ENCODE measurements at regions not wholly inside any gene's neighbourhood (a gene's known extent, or its start where the extent isn't known, plus 50 kb on each side); places are given as distances from the start of the nearest gene placed in this dataset.

DNA sequence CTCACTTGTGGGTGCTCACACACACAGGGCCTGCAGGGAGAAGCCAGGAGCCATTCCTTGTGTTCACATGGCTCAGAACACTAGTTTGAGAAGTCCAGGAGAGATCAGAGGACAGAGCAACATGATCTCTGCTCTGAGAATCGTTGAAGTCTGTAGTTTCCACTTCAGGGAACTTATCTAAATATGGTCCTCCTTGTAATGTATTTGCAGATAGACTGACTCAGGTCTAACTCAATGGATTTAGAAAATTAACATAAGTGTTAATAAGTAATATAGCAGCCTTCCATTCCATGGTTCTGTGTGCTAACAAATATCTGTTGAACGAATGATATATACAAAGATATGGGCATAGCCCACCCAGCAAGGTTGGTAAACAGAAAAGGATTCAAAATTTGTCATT is 119.8 kb upstream of the STARD13 start:
- H3K4me3 Mint-ChIP-seq, result no peak overlapping the region
- H3K23me2 ChIP-seq (ENCODE audit: insufficient read length, low read depth, low read length, poor library complexity, severe bottlenecking), result no peaks in the 10 kb centered on the region
- H4K91ac ChIP-seq (ENCODE audit: insufficient read length, low read depth, low read length), result no peak overlapping the region
- H3K4me2 ChIP-seq (ENCODE audit: insufficient read depth, insufficient read length, low read length), result no peak overlapping the region
- no peaks in the 10 kb centered on the region for H3K4me1 ChIP-seq (ENCODE audit: insufficient read depth, low read length)
- no peaks in the 10 kb centered on the region for H3K9me3 Mint-ChIP-seq
- H3K9ac ChIP-seq (ENCODE audit: extremely low read depth, insufficient read length, low read length), result no peak overlapping the region
- H4K5ac ChIP-seq (ENCODE audit: insufficient read length, low read depth, low read length), result no peak overlapping the region
- H3K18ac ChIP-seq (ENCODE audit: insufficient read length, low read depth, low read length), result no peak overlapping the region
- H3T11ph ChIP-seq (ENCODE audit: low read length), result no peak overlapping the region
- H4K8ac ChIP-seq (replicated peaks; ENCODE audit: insufficient read length, low read depth, low read length), result no peak overlapping the region
- H3K36me3 Mint-ChIP-seq (ENCODE audit: insufficient read depth in 1 of 3, low read depth in 3 of 3), result no peaks in the 10 kb centered on the region
- no peak overlapping the region for H2AK5ac ChIP-seq (ENCODE audit: insufficient read length, low read length)
- no peaks in the 10 kb centered on the region; the same call in 1 of the 2 replicates for H3K27me3 Mint-ChIP-seq (ENCODE audit: low read depth)
- H3K4ac ChIP-seq (ENCODE audit: low read depth, low read length), result no peak overlapping the region
- no peak overlapping the region for H2BK20ac ChIP-seq (ENCODE audit: low read depth, low read length, poor library complexity, severe bottlenecking)
- H2BK15ac ChIP-seq (ENCODE audit: low read depth, low read length), result no peak overlapping the region
- H3K4me1 Mint-ChIP-seq, result peaks cover under 1 to 3% of the 10 kb centered on the region in 2 experiments
- TF ChIP-seq CTCF (conservative IDR thresholded peaks at IDR 0.05), result no peak
- no peak overlapping the region for H3K27ac Mint-ChIP-seq
- H3K79me2 ChIP-seq (ENCODE audit: insufficient read depth, low read length), result no peaks in the 10 kb centered on the region
- no peak overlapping the region for H2AFZ ChIP-seq (ENCODE audit: low read length)
- H3K9me3 ChIP-seq (ENCODE audit: control insufficient read depth, low read depth, low read length), result no peaks in the 10 kb centered on the region
- H3K27me3 ChIP-seq (ENCODE audit: insufficient read depth, low read length), result no peaks in the 10 kb centered on the region
- no peak overlapping the region for H3K27ac ChIP-seq (ENCODE audit: insufficient read length, low read depth, low read length)
- H2BK120ac ChIP-seq (ENCODE audit: low read depth, low read length, poor library complexity, severe bottlenecking), result no peak overlapping the region
- no peak overlapping the region for H3K56ac ChIP-seq (ENCODE audit: insufficient read length, low read depth, low read length)
- no peak overlapping the region for H3K14ac ChIP-seq (ENCODE audit: insufficient read depth, low read length)
- DNase-seq, result no peak
- no peak overlapping the region for H3K23ac ChIP-seq (ENCODE audit: insufficient read length, low read depth, low read length)
- H2BK5ac ChIP-seq (ENCODE audit: insufficient read length, low read length), result no peak overlapping the region
- H2BK12ac ChIP-seq (ENCODE audit: insufficient read length, low read depth, low read length), result no peak overlapping the region
- no peaks in the 10 kb centered on the region for H4K20me1 ChIP-seq (ENCODE audit: control insufficient read depth, insufficient read depth, insufficient read length)
- no peaks in the 10 kb centered on the region for H3K79me1 ChIP-seq (ENCODE audit: insufficient read depth, low read depth, low read length, poor library complexity, severe bottlenecking)
- WGBS (ENCODE audit: extremely low coverage, insufficient read length, low lambda C conversion rate), result no CpG with 5 or more reads among the region's 2 CpGs
